Adipocyte (in vitro differentiated cells): ENCODE measurements at regions not wholly inside any gene's neighbourhood (a gene's known extent, or its start where the extent isn't known, plus 50 kb on each side); places are given as distances from the start of the nearest gene placed in this dataset.

Source experiments
- DNase-seq: peaks from one replicate; pipeline ENCODE4 v3.0.0-alpha.2; 2015; ENCODE audit warnings: low read depth
- H3K27me3 ChIP-seq: replicated peaks from 2 replicates; pipeline ENCODE4 v1.7.0; 2013; ENCODE audit warnings: mild to moderate bottlenecking, low read length, moderate library complexity; ENCODE audit not compliant: control insufficient read depth, insufficient read depth
- H3K36me3 ChIP-seq: 2 replicates; pipeline ENCODE4 v1.7.0; 2013; ENCODE audit warnings: low read length, mild to moderate bottlenecking, moderate library complexity; ENCODE audit not compliant: control insufficient read depth, insufficient read depth, severe bottlenecking
- H3K4me1 ChIP-seq: 2 replicates; pipeline ENCODE4 v1.7.0; 2013; ENCODE audit warnings: mild to moderate bottlenecking, low read length, moderate library complexity; ENCODE audit not compliant: control insufficient read depth, insufficient read depth
- H3K4me3 ChIP-seq: 2 replicates; pipeline ENCODE4 v1.7.0; 2013; ENCODE audit warnings: mild to moderate bottlenecking, low read length, moderate library complexity
- H3K9ac ChIP-seq: 2 replicates; pipeline ENCODE4 v1.7.0; 2013; ENCODE audit warnings: mild to moderate bottlenecking, low read length, moderate library complexity
- H3K9me3 ChIP-seq: 2 replicates; pipeline ENCODE4 v1.7.0; 2013; ENCODE audit warnings: mild to moderate bottlenecking, low read length, moderate library complexity; ENCODE audit not compliant: control insufficient read depth

- Histone ChIP-seq H3K27me3 (no peaks in the 10 kb centered on the region), H3K9me3 (peaks cover 14% of the 10 kb centered on the region), H3K9ac (no peak overlapping the region), H3K4me1 (no peaks in the 10 kb centered on the region), H3K4me3 (no peak overlapping the region), H3K36me3 (no peaks in the 10 kb centered on the region)
- DNase-seq = no peak
These were observed 365.8 kb downstream of the BCAT1 start for GRCh38 chr12:24582954-24583601.

GRCh38 chr12:24574538-24574937, 374.4 kb downstream of the BCAT1 start:
- Histone ChIP-seq H3K4me1 (no peaks in the 10 kb centered on the region), H3K9ac (no peak overlapping the region), H3K9me3 (peaks cover 3% of the 10 kb centered on the region), H3K27me3 (peaks cover 3% of the 10 kb centered on the region), H3K36me3 (no peaks in the 10 kb centered on the region), H3K4me3 (no peak overlapping the region)
- no peak for DNase-seq

- Histone ChIP-seq H3K4me1 (no peaks in the 10 kb centered on the region), H3K9ac (no peak overlapping the region), H3K27me3 (peaks cover 3% of the 10 kb centered on the region), H3K9me3 (no peaks in the 10 kb centered on the region), H3K4me3 (no peak overlapping the region), H3K36me3 (no peaks in the 10 kb centered on the region)
- DNase-seq = no peak
These were observed 375.3 kb downstream of the BCAT1 start for GRCh38 chr12:24573621-24574020.

- Histone ChIP-seq H3K4me3 (no peak overlapping the region), H3K36me3 (no peaks in the 10 kb centered on the region), H3K27me3 (no peaks in the 10 kb centered on the region), H3K9ac (no peak overlapping the region), H3K9me3 (no peaks in the 10 kb centered on the region), H3K4me1 (peaks cover 12% of the 10 kb centered on the region)
- DNase-seq = peak; percentile 1
These were observed 383.6 kb downstream of the BCAT1 start for GRCh38 chr12:24565300-24565699.

- Histone ChIP-seq H3K9me3 (no peaks in the 10 kb centered on the region), H3K4me3 (peak overlapping the region; percentile 87), H3K4me1 (peaks cover 26% of the 10 kb centered on the region), H3K27me3 (no peaks in the 10 kb centered on the region), H3K9ac (peak overlapping the region; percentile 88), H3K36me3 (no peaks in the 10 kb centered on the region)
- DNase-seq = peak; percentile 50
These were observed 386.0 kb downstream of the BCAT1 start for GRCh38 chr12:24562771-24563431.

GRCh38 chr12:24561882-24562770, 386.8 kb downstream of the BCAT1 start:
- Histone ChIP-seq H3K4me3 (peak overlapping the region; percentile 87), H3K4me1 (peaks cover 26% of the 10 kb centered on the region), H3K27me3 (no peaks in the 10 kb centered on the region), H3K36me3 (no peaks in the 10 kb centered on the region), H3K9me3 (no peaks in the 10 kb centered on the region), H3K9ac (peak overlapping the region; percentile 96)
- peak; percentile 59 for DNase-seq

GRCh38 chr12:24561411-24561871, 387.5 kb downstream of the BCAT1 start:
- peak; percentile 55 for DNase-seq

GRCh38 chr12:24560831-24561271, 388.1 kb downstream of the BCAT1 start:
- DNase-seq = no peak
- H3K36me3 ChIP-seq = no peaks in the 10 kb centered on the region
- H3K4me3 ChIP-seq = peak overlapping the region; percentile 87
- H3K27me3 ChIP-seq = no peaks in the 10 kb centered on the region
- H3K9me3 ChIP-seq = no peaks in the 10 kb centered on the region
- H3K9ac ChIP-seq = peak overlapping the region; percentile 96
- H3K4me1 ChIP-seq = peaks cover 26% of the 10 kb centered on the region

More at GRCh38 chr12:24561411-24561871, 387.5 kb downstream of the BCAT1 start:
- H3K4me1 ChIP-seq = peaks cover 26% of the 10 kb centered on the region
- no peaks in the 10 kb centered on the region for H3K9me3 ChIP-seq
- peak overlapping the region; percentile 87 for H3K4me3 ChIP-seq
- no peaks in the 10 kb centered on the region for H3K36me3 ChIP-seq
- H3K27me3 ChIP-seq = no peaks in the 10 kb centered on the region
- H3K9ac ChIP-seq = peak overlapping the region; percentile 96

- no peaks in the 10 kb centered on the region for H3K9me3 ChIP-seq
- H3K4me3 ChIP-seq = peak overlapping the region; percentile 87
- no peaks in the 10 kb centered on the region for H3K36me3 ChIP-seq
- DNase-seq = no peak
- H3K9ac ChIP-seq = peak overlapping the region; percentile 96
- H3K27me3 ChIP-seq = no peaks in the 10 kb centered on the region
- H3K4me1 ChIP-seq = peaks cover 26% of the 10 kb centered on the region
These were observed 388.6 kb downstream of the BCAT1 start for GRCh38 chr12:24560192-24560775.

- Histone ChIP-seq H3K4me3 (no peak overlapping the region), H3K36me3 (no peaks in the 10 kb centered on the region), H3K9ac (no peak overlapping the region), H3K9me3 (no peaks in the 10 kb centered on the region), H3K27me3 (no peaks in the 10 kb centered on the region), H3K4me1 (peaks cover 21% of the 10 kb centered on the region)
- no peak for DNase-seq
These were observed 391.2 kb downstream of the BCAT1 start for GRCh38 chr12:24557738-24558137.

GRCh38 chr12:24555730-24556129, 393.2 kb downstream of the BCAT1 start:
- Histone ChIP-seq H3K9ac (no peak overlapping the region), H3K36me3 (no peaks in the 10 kb centered on the region), H3K9me3 (no peaks in the 10 kb centered on the region), H3K27me3 (no peaks in the 10 kb centered on the region), H3K4me1 (peaks cover 25% of the 10 kb centered on the region), H3K4me3 (no peak overlapping the region)
- no peak for DNase-seq
